ENCODE measurements at regions not wholly inside any gene's neighbourhood (a gene's known extent, or its start where the extent isn't known, plus 50 kb on each side); places are given as distances from the start of the nearest gene placed in this dataset.

GRCh38 chr18:46415532-46416252 lies 241.3 kb downstream of the LOXHD1 start:
- no peak for DNase-seq

- no peak for DNase-seq
Measured at GRCh38 chr18:46416706-46417638, 240.0 kb downstream of the LOXHD1 start.

- no peak for DNase-seq
Measured at GRCh38 chr18:46418663-46419260, 238.3 kb downstream of the LOXHD1 start.

- no peak for DNase-seq
Measured at GRCh38 chr18:46419391-46420141, 237.5 kb downstream of the LOXHD1 start.

GRCh38 chr18:46421973-46422551 lies 235.0 kb downstream of the LOXHD1 start:
- no peak for DNase-seq

GRCh38 chr18:46422552-46423055 lies 234.4 kb downstream of the LOXHD1 start:
- DNase-seq = no peak

GRCh38 chr18:46423226-46423805 lies 233.7 kb downstream of the LOXHD1 start:
- no peak for DNase-seq

- no peak for DNase-seq
Measured at GRCh38 chr18:46424898-46425297, 232.1 kb downstream of the LOXHD1 start.

- no peak for DNase-seq
Measured at GRCh38 chr18:46425511-46425910, 231.5 kb downstream of the LOXHD1 start.

- DNase-seq = no peak
Measured at GRCh38 chr18:46426021-46426678, 230.9 kb downstream of the LOXHD1 start.

- no peak for DNase-seq
Measured at GRCh38 chr18:46426679-46427047, 230.4 kb downstream of the LOXHD1 start.
